ENCODE measurements at regions not wholly inside any gene's neighbourhood (a gene's known extent, or its start where the extent isn't known, plus 50 kb on each side); places are given as distances from the start of the nearest gene placed in this dataset.
"Not testable (repeated sequence)": the region's sequence is repeated elsewhere in the genome, so short reads cannot be mapped to it uniquely, and the experiment has no call there.

GRCh38 chr14:66244834-66245233 lies 241.3 kb upstream of the CCDC196 start:
- H3K27me3 Mint-ChIP-seq: peaks cover 4% of the 10 kb centered on the region
- H3K36me3 Mint-ChIP-seq: no peaks in the 10 kb centered on the region
- intact Hi-C loops (cut with micrococcal nuclease): no loop called here
- H3K4me3 Mint-ChIP-seq: no peak overlapping the region
- no peaks in the 10 kb centered on the region for H3K9me3 Mint-ChIP-seq
- H3K27ac Mint-ChIP-seq: no peak overlapping the region
- POLR2A ChIA-PET: no interaction called here
- no peak for DNase-seq
- H3K4me1 Mint-ChIP-seq (ENCODE audit: low read depth): no peaks in the 10 kb centered on the region
- CTCF ChIA-PET: interaction anchor here (0.7 kb wide), 1 partner anchor 48 kb away, joined by 3 read pairs; no protein-coding TSS in a partner anchor

GRCh38 chr14:66247662-66248193 lies 238.4 kb upstream of the CCDC196 start:
- H3K4me1 Mint-ChIP-seq (ENCODE audit: low read depth): no peaks in the 10 kb centered on the region
- intact Hi-C loops (cut with micrococcal nuclease): no loop called here
- peaks cover 5% of the 10 kb centered on the region for H3K27me3 Mint-ChIP-seq
- H3K27ac Mint-ChIP-seq: no peak overlapping the region
- ChIA-PET CTCF (no interaction called here), POLR2A (no interaction called here)
- no peaks in the 10 kb centered on the region for H3K36me3 Mint-ChIP-seq
- H3K4me3 Mint-ChIP-seq: no peak overlapping the region
- no peaks in the 10 kb centered on the region for H3K9me3 Mint-ChIP-seq
- no peak for DNase-seq

GRCh38 chr14:66248256-66248655 lies 237.9 kb upstream of the CCDC196 start:
- no peak for DNase-seq
- ChIA-PET CTCF (no interaction called here), POLR2A (no interaction called here)
- intact Hi-C loops (cut with micrococcal nuclease): no loop called here
- Mint-ChIP-seq H3K36me3 (no peaks in the 10 kb centered on the region), H3K27ac (no peak overlapping the region), H3K9me3 (no peaks in the 10 kb centered on the region), H3K4me3 (no peak overlapping the region), H3K27me3 (peaks cover 4% of the 10 kb centered on the region), H3K4me1 (ENCODE audit: low read depth) (no peaks in the 10 kb centered on the region)

GRCh38 chr14:66249544-66249943 lies 236.6 kb upstream of the CCDC196 start:
- Mint-ChIP-seq H3K4me1 (ENCODE audit: low read depth) (no peaks in the 10 kb centered on the region), H3K4me3 (no peak overlapping the region), H3K27ac (no peak overlapping the region), H3K27me3 (peaks cover 1% of the 10 kb centered on the region), H3K36me3 (no peaks in the 10 kb centered on the region), H3K9me3 (no peaks in the 10 kb centered on the region)
- DNase-seq: no peak
- POLR2A ChIA-PET: no interaction called here
- CTCF ChIA-PET: no interaction called here
- intact Hi-C loops (cut with micrococcal nuclease): no loop called here

GRCh38 chr14:66254038-66254437 lies 232.1 kb upstream of the CCDC196 start:
- Mint-ChIP-seq H3K9me3 (no peaks in the 10 kb centered on the region), H3K4me3 (no peak overlapping the region), H3K36me3 (no peaks in the 10 kb centered on the region), H3K4me1 (ENCODE audit: low read depth) (no peaks in the 10 kb centered on the region), H3K27me3 (peaks cover 1% of the 10 kb centered on the region), H3K27ac (no peak overlapping the region)
- ChIA-PET CTCF (no interaction called here), POLR2A (no interaction called here)
- no peak for DNase-seq
- intact Hi-C loops (cut with micrococcal nuclease): no loop called here

GRCh38 chr14:66268802-66269334 lies 217.3 kb upstream of the CCDC196 start:
- Mint-ChIP-seq H3K9me3 (no peaks in the 10 kb centered on the region), H3K27ac (no peak overlapping the region), H3K4me1 (ENCODE audit: low read depth) (no peaks in the 10 kb centered on the region), H3K36me3 (no peaks in the 10 kb centered on the region), H3K27me3 (no peaks in the 10 kb centered on the region), H3K4me3 (no peak overlapping the region)
- DNase-seq: no peak
- ChIA-PET POLR2A (no interaction called here), CTCF (no interaction called here)
- intact Hi-C loops (cut with micrococcal nuclease): no loop called here

- Mint-ChIP-seq H3K36me3 (no peaks in the 10 kb centered on the region), H3K27ac (no peak overlapping the region), H3K4me1 (ENCODE audit: low read depth) (no peaks in the 10 kb centered on the region), H3K9me3 (no peaks in the 10 kb centered on the region), H3K4me3 (no peak overlapping the region), H3K27me3 (peaks cover 2% of the 10 kb centered on the region)
- intact Hi-C loops (cut with micrococcal nuclease): no loop called here
- ChIA-PET CTCF (no interaction called here), POLR2A (no interaction called here)
- DNase-seq: no peak
Measured at GRCh38 chr14:66272221-66272620, 213.9 kb upstream of the CCDC196 start.

GRCh38 chr14:66273261-66273832 lies 212.8 kb upstream of the CCDC196 start:
- Mint-ChIP-seq H3K4me1 (ENCODE audit: low read depth) (no peaks in the 10 kb centered on the region), H3K27ac (no peak overlapping the region), H3K4me3 (no peak overlapping the region), H3K9me3 (peaks cover 2% of the 10 kb centered on the region), H3K27me3 (peaks cover 2% of the 10 kb centered on the region), H3K36me3 (no peaks in the 10 kb centered on the region)
- POLR2A ChIA-PET: no interaction called here
- no peak for DNase-seq
- CTCF ChIA-PET: no interaction called here
- intact Hi-C loops (cut with micrococcal nuclease): no loop called here

- H3K4me1 Mint-ChIP-seq (ENCODE audit: low read depth); H3K27ac Mint-ChIP-seq: not testable (repeated sequence)
Measured at GRCh38 chr14:66278418-66278817, 207.8 kb upstream of the CCDC196 start.

GRCh38 chr14:66281036-66281776 lies 205.0 kb upstream of the CCDC196 start:
- intact Hi-C loops (cut with micrococcal nuclease): no loop called here
- no peak for DNase-seq
- Mint-ChIP-seq H3K4me3 (no peak overlapping the region), H3K4me1 (ENCODE audit: low read depth) (no peaks in the 10 kb centered on the region), H3K27me3 (peaks cover under 1% of the 10 kb centered on the region), H3K27ac (no peak overlapping the region), H3K9me3 (peaks cover 12% of the 10 kb centered on the region), H3K36me3 (peaks cover 6% of the 10 kb centered on the region)
- ChIA-PET CTCF (no interaction called here), POLR2A (no interaction called here)

More at GRCh38 chr14:66278418-66278817, 207.8 kb upstream of the CCDC196 start:
- H3K27me3 Mint-ChIP-seq; H3K36me3 Mint-ChIP-seq; intact Hi-C loops (cut with micrococcal nuclease); DNase-seq; POLR2A ChIA-PET; H3K4me3 Mint-ChIP-seq; CTCF ChIA-PET: not testable (repeated sequence)
- peaks cover 12% of the 10 kb centered on the region for H3K9me3 Mint-ChIP-seq

GRCh38 chr14:66284346-66284745 lies 201.8 kb upstream of the CCDC196 start:
- peaks cover 2% of the 10 kb centered on the region for H3K36me3 Mint-ChIP-seq
- no peak overlapping the region for H3K27ac Mint-ChIP-seq
- POLR2A ChIA-PET: no interaction called here
- H3K4me1 Mint-ChIP-seq (ENCODE audit: low read depth): no peaks in the 10 kb centered on the region
- H3K27me3 Mint-ChIP-seq: no peaks in the 10 kb centered on the region
- DNase-seq: no peak
- intact Hi-C loops (cut with micrococcal nuclease): no loop called here
- H3K4me3 Mint-ChIP-seq: no peak overlapping the region
- CTCF ChIA-PET: no interaction called here
- peaks cover 13% of the 10 kb centered on the region for H3K9me3 Mint-ChIP-seq

- H3K27me3 Mint-ChIP-seq: no peaks in the 10 kb centered on the region
- CTCF ChIA-PET: interaction anchor here (0.7 kb wide), 1 partner anchor 28 kb away, joined by 3 read pairs; no protein-coding TSS in a partner anchor
- peaks cover 7% of the 10 kb centered on the region for H3K9me3 Mint-ChIP-seq
- POLR2A ChIA-PET: no interaction called here
- no peaks in the 10 kb centered on the region for H3K4me1 Mint-ChIP-seq (ENCODE audit: low read depth)
- DNase-seq: no peak
- H3K4me3 Mint-ChIP-seq: no peak overlapping the region
- H3K27ac Mint-ChIP-seq: no peak overlapping the region
- no peaks in the 10 kb centered on the region for H3K36me3 Mint-ChIP-seq
- intact Hi-C loops (cut with micrococcal nuclease): no loop called here
Measured at GRCh38 chr14:66288511-66288910, 197.7 kb upstream of the CCDC196 start.

GRCh38 chr14:66291756-66292155 lies 194.4 kb upstream of the CCDC196 start:
- CTCF ChIA-PET: no interaction called here
- no peak for DNase-seq
- Mint-ChIP-seq H3K27ac (no peak overlapping the region), H3K27me3 (no peaks in the 10 kb centered on the region), H3K36me3 (no peaks in the 10 kb centered on the region), H3K9me3 (peaks cover 7% of the 10 kb centered on the region), H3K4me1 (ENCODE audit: low read depth) (no peaks in the 10 kb centered on the region), H3K4me3 (no peak overlapping the region)
- POLR2A ChIA-PET: no interaction called here
- intact Hi-C loops (cut with micrococcal nuclease): no loop called here
